HS-27A (cell line): ENCODE measurements at regions not wholly inside any gene's neighbourhood (a gene's known extent, or its start where the extent isn't known, plus 50 kb on each side); places are given as distances from the start of the nearest gene placed in this dataset.

Experiments used
- DNase-seq: peaks from one replicate; pipeline ENCODE4 v3.0.0-alpha.2; 2012; ENCODE audit warnings: low read depth, missing footprints

- no peak for DNase-seq
Measured at GRCh38 chr5:175285261-175285660, 158.7 kb downstream of the DRD1 start.

GRCh38 chr5:175284806-175285205 lies 159.2 kb downstream of the DRD1 start:
- no peak for DNase-seq

GRCh38 chr5:175282611-175283225 lies 161.3 kb downstream of the DRD1 start:
- DNase-seq = no peak

DNA sequence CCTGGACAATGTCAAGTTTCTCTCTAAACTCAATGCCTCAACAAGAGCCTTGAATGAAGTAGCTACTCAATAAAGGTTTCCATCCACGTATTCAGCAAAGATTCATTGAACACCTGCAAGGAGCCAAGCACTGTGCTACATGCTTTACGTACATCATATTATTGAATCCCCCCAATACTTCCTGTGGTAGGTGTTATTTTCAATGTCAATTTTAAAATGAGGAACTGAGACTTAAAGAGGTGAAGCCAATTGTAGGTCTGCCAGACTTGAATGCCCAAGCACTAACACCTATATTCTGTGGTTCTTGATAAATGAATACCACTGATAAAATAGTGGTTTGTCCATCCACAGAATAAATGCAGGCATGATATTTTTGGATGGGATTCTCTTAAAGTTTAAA lies 162.3 kb downstream of the DRD1 start:
- DNase-seq = no peak

GRCh38 chr5:175281257-175281656 lies 162.7 kb downstream of the DRD1 start:
- no peak for DNase-seq

- no peak for DNase-seq
Measured at GRCh38 chr5:175279506-175279905, 164.5 kb downstream of the DRD1 start.

GRCh38 chr5:175275748-175276147 lies 168.2 kb downstream of the DRD1 start:
- DNase-seq = no peak

- DNase-seq = no peak
Measured at GRCh38 chr5:175275097-175275496, 168.9 kb downstream of the DRD1 start.

DNA sequence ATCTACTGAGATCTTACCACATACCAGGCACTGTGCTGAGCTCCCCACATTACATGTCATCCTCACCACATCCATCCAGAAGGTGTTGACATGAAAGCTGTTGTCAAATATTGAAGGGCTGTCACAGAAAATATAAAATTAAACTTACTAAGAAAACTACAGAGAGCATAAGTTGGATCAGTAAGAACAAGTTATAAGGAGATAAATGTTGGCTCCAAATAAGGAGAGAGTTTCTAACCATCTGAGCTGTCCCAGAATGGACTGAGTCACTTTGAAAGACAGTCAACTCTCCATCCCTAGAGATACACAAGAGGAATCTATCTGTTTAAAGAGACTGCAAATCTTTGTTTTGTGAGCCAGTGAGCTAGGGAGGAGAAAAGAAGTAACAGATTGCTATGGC lies 169.8 kb downstream of the DRD1 start:
- DNase-seq = no peak

DNA sequence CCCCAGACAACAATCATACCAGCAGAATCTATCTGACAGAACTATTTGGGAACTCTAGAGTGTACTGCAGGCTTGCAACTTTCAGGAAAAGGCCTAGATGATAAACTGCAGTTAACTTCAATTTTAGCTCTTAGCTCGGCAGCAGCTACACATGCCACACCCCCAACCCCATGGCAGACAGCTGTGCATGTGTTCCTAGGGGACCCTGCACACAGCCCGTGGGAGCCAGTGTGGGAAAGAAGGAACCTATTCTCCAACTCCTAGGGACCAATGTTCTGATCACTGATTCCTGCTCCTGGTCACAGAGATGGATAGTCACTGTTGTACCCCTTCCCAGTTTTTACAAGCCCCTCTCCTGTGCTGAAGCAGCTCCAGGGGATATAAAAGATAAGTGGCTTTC lies 179.6 kb downstream of the DRD1 start:
- no peak for DNase-seq

DNA sequence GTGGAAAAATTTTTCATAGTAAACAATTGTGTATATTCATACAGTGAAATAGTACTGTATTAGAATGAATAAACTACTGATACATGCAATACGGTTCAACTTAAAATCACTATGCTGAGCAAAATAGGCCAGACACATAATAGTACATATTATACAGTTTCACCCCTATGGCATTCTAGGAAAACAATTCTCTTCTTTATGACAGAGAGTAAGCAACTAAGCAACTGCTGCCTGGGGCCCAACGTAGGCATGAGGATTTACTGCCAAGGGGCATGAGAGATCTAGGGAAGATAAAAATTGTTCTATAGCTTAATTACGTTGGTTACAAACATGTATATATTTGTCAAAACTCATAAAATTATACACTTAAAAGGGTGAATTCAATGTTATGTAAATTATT lies 180.2 kb downstream of the DRD1 start:
- DNase-seq = no peak

- no peak for DNase-seq
Measured at GRCh38 chr5:175261526-175261925, 182.5 kb downstream of the DRD1 start.

GRCh38 chr5:175261037-175261436 lies 182.9 kb downstream of the DRD1 start:
- DNase-seq = no peak

DNA sequence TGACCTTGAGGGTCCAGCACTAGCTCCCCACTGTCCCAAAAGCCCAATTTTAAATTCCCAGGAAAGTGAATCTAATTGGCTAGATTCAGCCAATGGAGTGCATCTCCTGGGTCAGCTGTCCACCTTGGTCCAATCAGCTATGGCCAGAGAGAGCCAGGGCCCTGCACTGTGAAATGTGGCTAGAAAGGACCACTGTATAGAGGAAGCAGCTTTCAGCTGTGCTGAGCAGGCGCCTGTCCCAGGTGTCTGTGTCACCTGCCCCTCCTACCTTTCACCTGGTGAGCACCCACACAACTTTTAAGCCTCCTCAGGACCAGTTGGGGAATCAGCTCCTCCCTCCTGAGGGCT lies 186.2 kb downstream of the DRD1 start:
- DNase-seq = no peak

GRCh38 chr5:175257128-175257846 lies 186.7 kb downstream of the DRD1 start:
- DNase-seq = no peak

DNA sequence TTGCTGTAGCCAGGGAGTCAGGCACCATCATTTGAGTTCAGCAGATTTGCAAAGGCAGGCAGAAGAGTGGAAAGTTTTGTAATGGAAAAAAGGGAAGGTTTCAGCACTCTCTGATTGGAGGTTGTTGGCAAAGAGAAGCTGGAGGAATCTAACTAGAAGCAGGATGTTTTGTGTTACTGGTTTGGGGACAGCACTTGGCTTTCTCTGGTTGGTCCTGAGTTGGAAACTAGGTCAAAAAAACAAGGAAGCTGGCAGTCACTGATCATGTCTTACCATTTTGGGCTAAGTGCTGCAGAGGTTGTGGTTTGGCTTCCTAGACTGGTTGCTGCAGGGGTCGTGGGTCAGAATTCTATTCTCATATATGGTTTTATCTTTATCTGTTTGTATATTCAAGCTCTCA lies 189.8 kb downstream of the DRD1 start:
- DNase-seq = no peak

GRCh38 chr5:175253597-175253996 lies 190.4 kb downstream of the DRD1 start:
- no peak for DNase-seq

GRCh38 chr5:175252234-175252805 lies 191.7 kb downstream of the DRD1 start:
- DNase-seq = no peak

DNA sequence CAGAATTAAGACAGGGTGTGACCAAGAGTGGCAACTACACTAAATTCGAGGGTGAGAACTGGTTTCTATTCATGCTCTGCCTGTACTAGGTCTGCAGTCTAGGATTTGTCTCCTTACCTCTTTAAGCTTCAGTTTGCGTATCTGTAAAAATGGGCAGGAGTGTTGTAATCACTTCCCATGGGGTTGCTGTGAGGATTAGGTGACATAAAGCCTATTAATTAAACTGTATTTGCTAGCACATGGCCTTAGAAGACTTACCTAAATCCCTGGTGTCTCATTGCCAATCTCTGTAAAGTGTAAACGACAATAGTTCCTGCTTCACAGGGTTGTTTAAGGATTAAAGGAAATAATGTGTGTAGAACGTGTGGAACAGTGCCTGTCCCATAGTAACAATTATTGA lies 193.6 kb downstream of the DRD1 start:
- no peak for DNase-seq

DNA sequence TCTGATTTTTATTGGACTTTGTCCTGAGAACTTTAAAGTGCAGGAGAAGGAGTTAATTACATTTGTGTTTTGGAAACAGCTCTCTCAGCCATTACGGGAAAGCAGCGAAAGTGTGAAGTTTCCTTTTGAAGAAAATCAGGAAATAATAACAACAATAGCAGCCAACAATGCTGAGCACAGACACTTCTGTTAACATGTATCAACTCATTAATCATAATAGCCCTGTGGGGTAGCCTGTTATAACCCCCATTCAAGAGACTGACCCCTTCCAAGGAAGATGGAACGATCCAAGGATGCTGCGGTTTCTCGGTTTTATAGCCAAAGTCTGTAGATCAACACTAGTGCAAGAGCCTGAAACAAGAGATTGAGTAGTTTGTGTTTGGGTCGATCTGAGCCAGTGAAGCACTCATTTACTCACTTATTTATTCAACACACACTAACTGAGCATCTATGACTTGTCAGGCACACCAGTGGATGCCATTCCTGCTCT lies 195.5 kb downstream of the DRD1 start:
- no peak for DNase-seq

GRCh38 chr5:175246889-175247520 lies 197.0 kb downstream of the DRD1 start:
- DNase-seq = no peak

DNA sequence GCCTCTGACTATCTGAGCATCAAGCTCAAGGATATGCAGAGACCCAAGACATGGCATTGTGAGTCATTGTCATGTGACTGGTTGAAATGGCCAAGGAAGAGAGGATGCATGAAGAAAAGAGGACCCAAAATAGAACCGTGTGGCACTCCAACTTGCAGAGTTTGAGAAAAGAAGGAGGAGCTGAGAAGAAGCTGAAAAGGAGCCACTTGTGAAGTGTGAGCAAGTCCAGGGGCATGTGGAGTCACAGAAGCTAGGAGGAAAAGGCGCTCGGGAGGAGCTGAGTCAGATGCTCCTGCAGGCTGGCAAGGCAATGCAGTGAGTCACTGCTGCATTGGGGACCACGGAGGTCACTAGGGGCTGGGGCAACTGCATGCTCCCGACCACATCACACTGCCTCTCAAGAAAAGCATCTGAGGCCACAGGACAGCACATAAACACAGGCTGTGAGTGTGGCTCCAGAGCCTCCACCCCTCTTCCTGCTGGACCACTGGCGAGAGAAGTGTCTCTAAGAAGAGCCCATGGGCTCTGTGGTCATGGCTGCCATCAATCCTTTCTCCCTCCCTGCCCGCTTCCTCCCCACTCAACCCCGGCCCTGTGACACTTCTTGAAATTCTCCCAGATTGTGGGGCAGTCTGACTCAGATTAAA lies 197.6 kb downstream of the DRD1 start:
- peak; percentile 59 for DNase-seq

DNA sequence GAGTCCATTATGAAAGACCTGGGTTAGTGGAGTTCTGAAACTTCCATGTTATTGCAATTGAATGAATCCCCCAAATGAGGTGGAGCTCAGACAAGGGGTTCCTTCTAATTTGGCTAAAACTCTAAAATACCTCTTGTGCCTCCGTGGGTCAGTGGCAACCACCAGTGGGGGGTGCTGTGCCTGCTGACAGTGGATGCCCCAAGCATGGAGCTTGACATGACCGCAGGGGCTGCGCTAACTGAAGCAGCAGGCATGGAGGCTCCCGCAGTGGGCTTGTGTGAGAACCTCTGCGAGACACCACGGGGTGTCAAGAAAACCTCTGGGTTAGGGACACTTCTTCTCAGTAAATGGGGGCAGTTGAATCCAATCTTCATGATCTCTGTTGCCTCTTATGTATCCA lies 200.5 kb downstream of the DRD1 start:
- no peak for DNase-seq
